Stimulated activated CD4-positive, alpha-beta T cell treated with anti-CD3 and anti-CD28 coated beads, TNF-alpha, amount 100 ng/mL, for 1 hour (primary cell): ENCODE measurements at regions not wholly inside any gene's neighbourhood (a gene's known extent, or its start where the extent isn't known, plus 50 kb on each side); places are given as distances from the start of the nearest gene placed in this dataset.
"Not testable (repeated sequence)": the region's sequence is repeated elsewhere in the genome, so short reads cannot be mapped to it uniquely, and the experiment has no call there.

Experiments used
- DNase-seq, 3 donors: peaks; one replicate each; pipeline ENCODE4 v3.0.0-alpha.2; 2020; ENCODE audit warnings: low read depth in 3 of 3, low spot score in 1 of 3

DNA sequence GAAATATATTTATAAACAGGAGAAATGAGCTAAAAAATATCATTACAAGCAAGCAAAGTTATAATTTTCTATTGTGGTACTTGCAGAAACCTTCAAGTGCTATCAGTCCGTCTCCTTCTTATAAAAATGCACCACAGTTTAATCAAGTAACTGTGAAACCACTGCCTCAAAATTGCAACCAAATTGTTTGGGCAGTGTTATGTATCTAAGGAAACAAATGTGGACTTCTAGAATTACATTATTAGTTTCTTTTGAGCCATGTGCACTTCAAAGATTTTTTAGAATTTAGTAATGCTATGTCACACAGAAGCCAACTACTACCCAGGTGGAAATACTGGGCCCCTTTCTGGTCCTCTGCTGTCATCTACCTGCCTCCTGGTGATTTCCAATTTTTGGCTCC is 495.6 kb downstream of the NYAP2 start:
- DNase-seq = no peak

DNA sequence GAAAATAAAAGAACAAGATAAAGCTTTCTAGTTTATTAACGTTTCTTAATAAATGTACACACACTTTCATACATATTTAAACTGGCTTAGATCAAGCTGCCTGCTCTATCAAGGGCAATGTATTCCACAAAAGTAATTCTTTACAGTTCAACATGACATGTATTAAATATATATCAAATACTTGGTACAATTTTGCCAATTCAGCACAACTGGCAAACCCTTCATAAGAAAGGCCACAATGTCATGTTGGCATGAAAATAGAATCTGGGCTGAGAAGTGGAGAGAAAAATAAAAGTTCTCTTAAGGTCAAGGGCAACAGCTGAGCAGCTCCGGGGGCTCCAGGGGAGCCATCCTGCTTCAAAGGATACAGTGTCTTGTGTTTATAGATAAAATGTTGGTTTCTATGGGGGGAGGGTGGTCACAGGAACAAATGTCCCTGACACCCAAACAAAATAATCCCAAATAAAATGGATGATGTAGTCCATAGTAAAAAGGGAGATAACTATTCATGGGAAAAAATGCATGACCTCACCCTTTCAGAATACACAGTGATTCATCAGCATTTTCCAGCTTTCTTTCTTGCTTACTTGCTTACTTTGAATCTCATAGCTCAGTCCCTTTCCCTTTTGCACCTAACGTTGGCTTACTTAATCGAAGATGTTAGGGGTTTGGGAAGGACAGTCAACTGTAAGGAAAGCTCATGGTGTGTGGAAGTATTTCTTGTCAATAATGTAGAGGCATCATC is 494.9 kb downstream of the NYAP2 start:
- DNase-seq = no peak

DNA sequence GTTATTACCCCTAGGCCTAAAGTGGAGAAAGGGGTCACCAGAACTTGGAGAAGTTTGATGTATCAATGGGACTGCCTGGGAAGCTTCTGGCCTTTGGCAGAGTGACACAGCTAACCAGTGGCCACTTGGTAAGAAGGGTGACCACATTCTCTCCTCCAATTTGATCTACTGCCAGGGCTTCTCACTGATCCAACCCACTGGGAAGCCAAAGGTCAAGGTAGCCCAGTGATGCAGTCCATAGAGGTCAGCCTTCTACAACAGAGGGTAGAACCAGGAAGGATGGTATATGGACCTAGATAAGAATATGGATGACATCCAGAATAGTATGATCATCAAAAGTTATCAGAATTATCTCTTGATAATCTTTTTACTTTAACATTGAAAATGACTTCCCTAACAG is 493.6 kb downstream of the NYAP2 start:
- DNase-seq = no peak

DNA sequence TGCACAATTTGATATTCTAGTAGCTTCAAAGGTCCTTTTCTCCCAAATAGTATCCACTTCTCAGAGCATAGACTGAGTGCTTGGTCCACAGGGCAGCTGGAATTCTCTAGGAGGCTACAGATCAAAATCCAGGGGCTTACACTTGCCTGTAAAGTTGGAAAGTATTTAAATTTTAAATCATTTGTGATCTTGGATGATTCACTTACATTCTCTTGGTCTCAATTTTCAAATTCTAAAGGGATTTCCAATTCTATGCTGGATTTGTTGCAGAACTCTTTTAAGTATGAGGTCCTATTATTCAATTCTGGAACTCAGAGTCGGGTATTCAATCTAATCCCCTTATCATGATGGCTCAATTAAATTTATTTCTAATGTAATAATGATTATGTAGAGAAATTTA is 492.3 kb downstream of the NYAP2 start:
- DNase-seq = no peak

DNA sequence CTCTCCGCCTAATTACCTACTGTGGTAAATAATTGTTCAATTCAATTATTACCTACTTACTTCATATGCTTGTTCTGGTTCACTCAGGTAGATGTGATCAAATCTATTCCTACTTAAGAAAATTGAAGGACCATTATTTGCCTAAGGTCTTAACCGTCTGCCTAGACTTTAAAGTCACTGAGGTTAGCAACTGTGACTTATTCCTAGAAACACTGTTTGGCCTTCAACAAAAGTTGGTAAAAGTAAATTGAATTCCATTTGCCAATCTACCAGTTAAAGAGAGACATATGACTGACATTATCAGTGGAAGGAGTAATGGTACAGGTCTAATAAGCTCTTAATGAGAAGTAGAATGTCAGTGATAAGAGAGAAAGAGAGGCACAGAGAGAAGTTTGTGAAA is 491.5 kb downstream of the NYAP2 start:
- DNase-seq = no peak

DNA sequence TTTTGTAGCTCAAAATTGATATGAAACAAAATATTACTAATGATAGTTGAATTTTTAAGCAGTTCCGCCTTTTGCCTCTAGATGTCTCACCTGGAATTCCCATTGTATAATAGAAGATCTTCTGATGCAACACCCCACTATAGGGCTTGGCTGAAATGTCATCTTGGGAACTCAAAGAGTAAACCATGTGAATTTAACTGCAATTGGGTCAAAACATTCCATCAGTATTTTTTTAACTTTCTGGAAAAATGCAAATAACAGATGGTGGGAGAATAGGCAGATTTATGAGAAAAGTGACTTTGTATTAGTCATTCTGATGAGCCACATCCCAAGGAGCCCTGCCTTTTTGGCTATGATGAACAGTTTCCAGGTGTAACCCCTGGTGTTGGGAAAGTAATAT is 489.9 kb downstream of the NYAP2 start:
- DNase-seq = no peak

DNA sequence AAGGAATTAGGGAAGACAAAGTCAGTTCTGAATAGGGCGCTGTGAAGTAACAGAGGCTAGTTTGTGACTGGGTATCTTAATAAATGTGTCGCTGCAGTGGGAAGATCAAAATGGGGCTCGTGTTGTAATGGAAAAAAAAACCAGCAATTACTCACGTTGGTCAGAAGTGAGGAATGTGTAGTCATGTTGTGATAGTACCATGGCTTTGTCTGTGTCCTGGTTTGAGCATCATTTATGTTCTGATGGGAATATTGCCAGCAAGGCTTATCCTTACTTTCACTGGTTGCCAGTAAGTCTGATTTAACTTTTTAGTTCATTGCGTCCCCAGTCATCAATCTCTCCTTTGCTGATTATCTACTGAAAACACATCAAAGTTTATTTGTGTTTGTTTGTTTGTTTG is 467.6 kb downstream of the NYAP2 start:
- no peak for DNase-seq

DNA sequence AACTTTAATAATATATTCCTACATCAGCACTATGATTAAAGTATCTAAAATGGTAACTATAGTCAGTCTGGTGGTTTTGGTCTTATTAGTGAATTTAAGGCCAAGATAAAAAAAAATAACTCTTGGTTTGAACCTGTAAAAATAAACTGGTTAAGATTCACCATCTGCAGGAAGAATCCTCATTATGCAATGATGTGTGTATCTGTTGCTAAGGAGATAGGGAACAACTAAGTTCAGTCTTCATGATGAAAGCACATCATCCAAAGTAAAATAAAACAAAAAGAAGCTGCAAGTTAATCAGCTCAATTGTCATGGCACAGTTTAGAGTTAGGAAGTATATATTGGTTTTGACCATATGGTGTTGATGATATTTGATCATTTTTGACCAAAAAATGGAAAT is 466.0 kb downstream of the NYAP2 start:
- DNase-seq = no peak

DNA sequence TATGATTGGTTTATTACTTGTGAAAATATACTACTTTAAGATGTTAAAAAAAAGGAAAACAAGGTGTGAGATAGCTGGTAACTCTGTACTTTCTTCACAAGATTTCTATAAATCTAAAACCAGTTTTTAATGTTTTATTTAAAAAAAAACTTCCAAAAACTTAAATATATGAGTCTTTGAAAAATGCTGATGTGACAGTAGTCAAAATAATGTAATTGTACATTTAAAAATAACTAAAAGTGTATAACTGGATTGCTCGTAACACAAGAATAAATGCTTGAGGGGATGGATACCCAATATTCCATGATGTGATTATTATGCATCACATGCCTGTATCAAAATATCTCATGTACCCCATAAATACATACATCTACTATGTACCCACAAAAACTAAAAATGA is 464.9 kb downstream of the NYAP2 start:
- no peak for DNase-seq

DNA sequence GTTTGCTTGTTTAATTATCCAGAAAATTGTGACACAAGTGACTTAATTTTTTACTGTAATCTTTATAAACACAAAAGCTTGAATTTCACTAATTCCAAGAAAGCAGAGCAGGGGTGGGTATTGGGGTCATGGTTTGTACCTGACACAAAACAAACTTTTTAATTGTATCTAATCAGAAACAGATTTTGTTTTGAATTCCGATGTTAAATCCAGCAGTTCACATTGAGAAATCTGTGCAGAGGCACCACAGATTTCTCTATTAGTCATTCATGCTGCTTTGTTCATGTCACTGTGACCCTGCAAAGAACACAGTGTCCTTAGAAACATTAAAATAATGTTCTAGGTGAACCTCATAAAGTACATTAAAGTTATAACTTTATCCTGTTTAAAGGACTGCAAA is 443.4 kb downstream of the NYAP2 start:
- no peak for DNase-seq

DNA sequence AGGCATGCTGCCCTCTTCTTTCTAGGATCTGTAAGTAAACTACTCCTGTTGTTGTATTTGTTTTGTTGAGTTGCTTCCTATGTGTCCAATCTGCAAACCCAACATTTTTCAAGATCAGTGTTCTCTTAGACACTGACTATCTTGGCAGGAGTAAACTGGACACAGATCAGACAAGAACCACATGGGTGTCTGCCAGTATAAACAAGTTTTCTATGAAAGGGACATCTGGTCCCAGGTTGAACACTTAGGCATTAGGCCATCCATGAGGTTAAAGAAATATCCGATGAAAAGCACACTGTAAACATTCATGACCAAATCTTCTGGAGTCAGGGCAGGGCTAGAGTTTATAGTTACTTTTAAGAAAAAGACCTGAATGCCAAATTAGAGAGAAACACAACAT is 441.8 kb downstream of the NYAP2 start:
- DNase-seq = no peak

DNA sequence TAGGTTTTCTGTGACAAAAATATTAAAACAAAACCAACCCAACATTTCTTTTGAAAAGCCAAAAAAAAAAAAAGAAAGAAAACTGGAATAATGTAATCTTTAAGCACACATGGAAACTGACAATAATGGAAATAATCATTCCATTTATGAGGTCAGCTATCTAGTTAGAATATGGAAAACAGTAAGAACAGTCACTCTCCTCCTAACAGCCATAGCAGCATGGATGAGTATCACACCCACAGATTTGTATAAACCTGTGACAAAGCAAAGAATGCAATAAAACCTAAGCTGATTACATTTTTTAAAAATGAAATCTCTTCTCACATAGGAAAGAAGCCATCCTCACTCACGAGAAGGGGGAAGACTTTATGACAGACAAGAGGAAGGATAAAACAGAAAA is 437.8 kb downstream of the NYAP2 start:
- no peak for DNase-seq

DNA sequence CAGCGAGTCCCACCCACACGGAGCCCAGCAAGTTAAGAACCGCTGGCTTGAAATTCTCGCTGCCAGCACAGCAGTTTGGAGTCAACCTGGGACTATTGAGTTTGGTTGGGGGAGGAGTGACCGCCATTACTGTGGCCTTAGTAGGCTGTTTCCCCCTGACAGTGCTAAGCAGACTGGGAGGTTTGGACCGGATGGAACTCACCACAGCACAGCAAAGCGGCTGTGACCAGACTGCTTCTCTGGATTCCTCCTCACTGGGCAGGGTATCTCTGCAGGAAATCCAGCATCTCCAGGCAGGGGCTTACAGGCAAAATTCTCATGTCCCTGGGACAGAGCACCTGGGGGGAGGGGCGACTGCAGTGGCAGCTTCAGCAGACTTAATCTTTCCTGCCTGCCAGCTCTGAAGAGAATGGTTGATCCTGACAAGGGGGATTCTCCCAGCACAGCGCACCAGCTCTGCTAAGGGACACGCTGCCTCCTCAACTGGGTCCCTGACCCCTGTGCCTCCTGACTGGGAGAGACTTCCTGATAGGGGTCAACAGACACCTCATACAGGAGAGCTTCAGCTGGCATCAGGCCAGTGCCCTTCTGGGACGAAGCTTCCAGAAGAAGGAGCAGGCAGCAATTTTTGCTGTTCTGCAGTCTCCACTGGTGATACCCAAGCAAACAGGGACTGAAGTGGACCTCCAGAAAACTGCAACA is 425.4 kb downstream of the NYAP2 start:
- no peak for DNase-seq

DNA sequence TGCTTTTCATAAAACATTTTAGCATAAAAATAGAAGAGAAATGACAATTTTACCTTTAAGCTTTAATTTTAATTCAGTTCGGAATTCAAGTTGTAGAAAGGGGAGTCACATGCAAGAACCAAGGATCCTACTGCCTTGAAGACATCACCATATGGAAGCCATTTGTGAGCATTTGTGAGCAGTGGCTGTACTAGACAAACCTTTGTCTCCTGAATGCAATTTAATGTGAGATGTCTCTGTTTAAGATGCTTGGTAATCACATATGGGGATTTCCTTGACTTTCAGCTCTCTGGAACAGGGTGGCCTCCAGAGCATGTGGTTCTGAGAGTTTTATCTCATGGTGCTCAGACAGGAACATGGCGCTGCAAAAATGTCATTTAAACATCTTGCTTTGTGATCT is 421.8 kb downstream of the NYAP2 start:
- DNase-seq = no peak

DNA sequence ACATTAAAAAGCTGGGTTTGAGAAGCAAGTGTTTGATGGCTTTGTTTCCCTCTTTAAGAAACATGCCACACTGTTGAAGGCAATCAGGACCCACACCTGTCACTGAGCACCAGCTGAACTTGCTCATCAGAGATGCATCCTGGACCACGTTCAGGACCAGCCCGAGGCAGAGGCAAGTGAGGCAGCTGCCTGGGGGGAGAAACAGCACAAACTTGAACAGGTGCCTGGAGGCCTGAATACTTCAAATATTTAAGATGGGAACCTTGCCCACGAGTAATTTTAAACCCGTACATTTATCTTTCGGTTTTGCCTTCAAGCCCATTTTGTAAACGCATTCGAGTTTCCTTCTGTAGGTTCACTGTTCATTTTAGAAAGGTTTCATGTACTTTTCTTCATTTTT is 421.3 kb downstream of the NYAP2 start:
- no peak for DNase-seq

DNA sequence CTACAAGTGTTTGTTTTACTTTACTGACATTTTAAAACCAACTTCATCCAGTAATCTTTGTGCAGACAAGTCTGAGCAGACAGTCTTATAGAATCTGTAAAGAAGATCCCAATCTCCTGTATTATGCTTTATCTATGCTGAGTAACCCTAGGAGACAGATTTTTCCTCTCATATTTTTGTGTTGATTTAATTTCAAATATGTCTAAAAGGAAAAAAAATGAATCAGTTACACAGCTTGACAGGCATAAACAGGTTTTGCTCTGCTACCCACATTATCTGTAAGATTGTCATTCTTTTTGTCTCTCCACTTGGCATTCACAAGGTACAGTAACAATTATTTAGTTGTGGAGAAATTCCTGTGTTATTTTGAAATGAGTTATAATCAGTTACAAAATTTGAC is 415.0 kb downstream of the NYAP2 start:
- no peak for DNase-seq

DNA sequence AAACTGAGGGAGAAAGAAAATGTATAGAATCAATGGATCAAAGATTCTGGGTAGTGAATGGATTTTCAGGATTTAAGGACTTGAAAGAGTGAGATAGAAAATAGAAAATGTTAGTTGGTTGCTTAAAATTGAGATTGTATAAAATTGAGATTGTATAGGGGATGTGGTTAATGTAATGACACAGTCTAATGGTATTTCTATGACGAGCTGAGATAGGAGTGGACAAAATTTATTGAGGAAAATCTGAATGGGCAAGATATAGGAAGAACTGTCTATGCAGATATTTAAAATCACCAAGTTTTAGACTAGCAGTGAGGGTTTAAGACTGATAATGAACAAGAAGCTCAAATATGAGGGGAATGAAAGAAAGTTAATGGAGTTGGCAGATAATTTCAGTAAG is 406.6 kb downstream of the NYAP2 start:
- DNase-seq = no peak

DNA sequence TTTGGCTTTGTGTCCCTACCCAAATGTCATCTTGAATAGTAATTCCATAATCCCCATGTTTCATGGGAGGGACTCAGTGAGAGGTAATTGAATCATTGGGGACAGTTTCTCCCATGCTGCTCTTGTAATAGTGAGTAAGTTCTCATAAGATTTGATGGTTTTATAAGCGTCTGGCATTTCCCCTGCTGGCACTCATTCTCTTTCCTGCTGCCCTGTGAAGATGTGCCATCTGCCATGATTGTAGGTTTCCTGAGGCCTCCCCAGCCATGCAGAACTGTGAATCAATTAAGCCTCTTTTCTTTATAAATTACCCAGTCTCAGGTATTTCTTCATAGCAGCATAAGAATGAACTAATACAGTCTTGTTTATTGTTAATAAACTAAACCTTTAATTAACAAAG is 402.6 kb downstream of the NYAP2 start:
- not testable (repeated sequence) for DNase-seq

DNA sequence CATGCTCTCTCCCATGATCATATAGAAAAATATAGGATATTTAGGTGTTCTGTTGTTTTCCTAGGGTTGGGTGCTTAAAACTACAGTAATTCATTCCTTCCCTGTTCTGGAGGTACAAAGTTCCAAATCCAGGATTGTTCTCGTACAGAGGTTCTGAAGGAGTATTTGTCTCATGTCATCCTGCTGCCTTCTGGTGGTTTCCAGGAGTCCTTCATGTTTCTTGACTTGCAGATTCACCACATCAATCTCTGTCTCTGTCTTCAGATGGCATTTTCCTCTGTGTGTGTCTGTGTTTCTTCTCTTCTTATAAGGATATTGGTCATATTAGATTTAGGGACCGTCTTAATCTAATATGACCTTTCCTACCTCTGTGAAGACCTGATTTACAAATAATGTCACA is 397.9 kb downstream of the NYAP2 start:
- DNase-seq = no peak

DNA sequence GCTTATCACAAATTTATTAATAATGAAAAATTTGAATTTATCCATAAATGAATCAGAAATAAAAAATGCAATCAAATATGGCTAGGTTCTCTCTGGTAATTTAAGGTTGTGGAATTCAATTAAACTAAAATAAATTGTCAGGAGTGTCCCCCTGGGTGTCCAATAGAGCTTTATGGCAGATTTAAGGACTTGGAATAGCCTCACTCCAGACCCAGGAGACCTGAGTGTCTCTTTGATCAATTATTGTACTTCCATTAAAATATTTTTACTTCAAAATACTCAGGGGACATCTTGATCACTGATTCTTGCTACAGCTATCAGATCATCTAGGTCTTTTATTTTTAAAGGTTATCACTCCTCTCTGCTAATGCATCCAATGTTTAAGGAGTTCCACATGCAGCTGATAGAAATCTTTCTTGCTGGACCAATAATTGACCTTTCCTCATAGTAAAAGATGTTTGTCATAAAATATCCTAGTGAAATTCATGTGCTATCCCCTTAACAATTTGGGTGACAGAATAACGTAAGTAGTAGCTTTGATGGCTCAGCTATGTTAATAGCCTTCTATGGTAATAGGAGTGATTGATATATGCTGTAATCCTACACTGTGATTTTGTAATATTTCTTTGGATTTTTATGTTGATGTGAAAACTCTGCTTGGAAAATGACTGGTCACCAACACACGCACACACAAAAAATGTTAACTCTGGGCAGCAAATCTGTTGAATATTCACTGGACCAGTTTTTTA is 395.3 kb downstream of the NYAP2 start:
- DNase-seq = no peak

DNA sequence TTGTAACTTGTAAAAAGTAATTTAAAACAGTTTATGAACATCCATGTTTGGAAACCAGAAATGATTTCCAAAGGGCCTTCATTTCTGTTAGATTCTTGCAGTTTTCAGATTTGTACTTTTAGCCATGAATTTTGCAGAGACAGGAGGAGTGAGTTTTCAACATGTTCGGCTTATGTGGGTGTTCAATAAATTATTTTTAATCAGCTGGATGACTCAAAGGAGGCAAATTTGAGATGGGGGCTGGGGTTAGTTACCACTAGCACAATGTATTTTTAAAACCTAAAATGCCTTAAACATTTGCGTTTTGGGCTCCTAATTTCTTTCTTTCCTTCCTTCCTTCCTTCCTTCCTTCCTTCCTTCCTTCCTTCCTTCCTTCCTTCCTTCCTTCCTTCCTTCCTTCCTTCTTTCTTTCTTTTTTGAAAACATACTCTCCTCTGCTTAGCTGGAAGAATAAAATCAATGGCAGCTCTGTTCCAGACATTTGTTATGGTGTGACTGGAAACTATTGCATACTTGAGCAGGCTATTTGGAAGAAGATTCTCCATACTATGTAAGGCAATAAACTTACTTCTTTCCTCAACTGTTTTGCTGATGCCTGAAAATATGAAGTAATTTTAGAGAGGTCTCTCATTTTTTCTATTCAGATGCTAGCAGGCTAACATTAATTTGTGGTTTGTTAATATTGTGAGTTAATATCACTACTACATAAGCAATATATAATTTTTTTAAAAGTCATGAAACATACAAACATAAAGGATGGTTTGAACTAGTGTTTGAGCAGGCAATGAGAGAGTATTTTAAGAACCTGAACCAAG is 394.4 kb downstream of the NYAP2 start:
- no peak for DNase-seq
